NB4 (cell line): ENCODE measurements at regions not wholly inside any gene's neighbourhood (a gene's known extent, or its start where the extent isn't known, plus 50 kb on each side); places are given as distances from the start of the nearest gene placed in this dataset.
A peak's percentile ranks its signal among the peaks of the same experiment; 100 is the strongest.

Source experiments
- DNase-seq: peaks from one replicate; pipeline ENCODE4 v3.0.0; 2010; ENCODE audit warnings: low read depth
- H3K4me3 ChIP-seq: one replicate; pipeline ENCODE4 v1.5.1; 2011; ENCODE audit warnings: mild to moderate bottlenecking, low read depth, low read length, moderate library complexity
- MYC ChIP-seq: IDR thresholded peaks from 2 replicates; pipeline ENCODE4 v1.6.1; 2011; ENCODE audit warnings: low read depth, low read length
- POLR2A ChIP-seq: IDR thresholded peaks from 2 replicates; pipeline ENCODE4 v1.6.1; 2011; ENCODE audit warnings: mild to moderate bottlenecking; ENCODE audit not compliant: insufficient read length; ENCODE audit errors: extremely low read depth
- TF ChIP-seq, protein P1 (sequence below): IDR thresholded peaks from one replicate; pipeline ENCODE4 v1.5.1; 2012; ENCODE audit warnings: low read depth, low read length
- TF ChIP-seq, protein P2 (sequence below): IDR thresholded peaks from 2 replicates; pipeline ENCODE4 v1.6.1; 2011; ENCODE audit warnings: low read depth, low read length

DNA sequence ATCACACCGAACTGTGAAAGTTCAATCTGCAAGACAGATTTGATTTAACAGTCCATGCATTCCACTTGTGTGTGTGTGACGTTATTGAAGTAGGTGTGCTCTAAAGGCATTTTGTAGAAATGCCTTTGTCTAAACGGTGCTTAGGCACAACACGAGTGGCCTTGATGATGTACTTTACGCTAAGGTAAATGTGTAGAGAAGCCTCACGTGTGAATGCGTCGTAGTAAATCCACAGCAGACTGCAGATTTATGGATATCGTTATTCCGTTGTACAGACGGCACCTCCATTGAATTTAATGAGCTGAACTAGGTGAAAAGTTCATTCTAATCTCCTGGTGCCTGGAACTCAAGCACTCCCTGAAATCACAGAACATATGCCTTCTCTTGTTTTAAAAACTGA lies 202.8 kb upstream of the STXBP6 start:
- no peak for DNase-seq
- TF ChIP-seq, protein P1, sequence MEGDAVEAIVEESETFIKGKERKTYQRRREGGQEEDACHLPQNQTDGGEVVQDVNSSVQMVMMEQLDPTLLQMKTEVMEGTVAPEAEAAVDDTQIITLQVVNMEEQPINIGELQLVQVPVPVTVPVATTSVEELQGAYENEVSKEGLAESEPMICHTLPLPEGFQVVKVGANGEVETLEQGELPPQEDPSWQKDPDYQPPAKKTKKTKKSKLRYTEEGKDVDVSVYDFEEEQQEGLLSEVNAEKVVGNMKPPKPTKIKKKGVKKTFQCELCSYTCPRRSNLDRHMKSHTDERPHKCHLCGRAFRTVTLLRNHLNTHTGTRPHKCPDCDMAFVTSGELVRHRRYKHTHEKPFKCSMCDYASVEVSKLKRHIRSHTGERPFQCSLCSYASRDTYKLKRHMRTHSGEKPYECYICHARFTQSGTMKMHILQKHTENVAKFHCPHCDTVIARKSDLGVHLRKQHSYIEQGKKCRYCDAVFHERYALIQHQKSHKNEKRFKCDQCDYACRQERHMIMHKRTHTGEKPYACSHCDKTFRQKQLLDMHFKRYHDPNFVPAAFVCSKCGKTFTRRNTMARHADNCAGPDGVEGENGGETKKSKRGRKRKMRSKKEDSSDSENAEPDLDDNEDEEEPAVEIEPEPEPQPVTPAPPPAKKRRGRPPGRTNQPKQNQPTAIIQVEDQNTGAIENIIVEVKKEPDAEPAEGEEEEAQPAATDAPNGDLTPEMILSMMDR, result no peak
- TF ChIP-seq, protein P2, sequence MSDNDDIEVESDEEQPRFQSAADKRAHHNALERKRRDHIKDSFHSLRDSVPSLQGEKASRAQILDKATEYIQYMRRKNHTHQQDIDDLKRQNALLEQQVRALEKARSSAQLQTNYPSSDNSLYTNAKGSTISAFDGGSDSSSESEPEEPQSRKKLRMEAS, result no peak
- TF ChIP-seq MYC, result no peak
- TF ChIP-seq POLR2A, result no peak
- H3K4me3 ChIP-seq, result no peak overlapping the region

DNA sequence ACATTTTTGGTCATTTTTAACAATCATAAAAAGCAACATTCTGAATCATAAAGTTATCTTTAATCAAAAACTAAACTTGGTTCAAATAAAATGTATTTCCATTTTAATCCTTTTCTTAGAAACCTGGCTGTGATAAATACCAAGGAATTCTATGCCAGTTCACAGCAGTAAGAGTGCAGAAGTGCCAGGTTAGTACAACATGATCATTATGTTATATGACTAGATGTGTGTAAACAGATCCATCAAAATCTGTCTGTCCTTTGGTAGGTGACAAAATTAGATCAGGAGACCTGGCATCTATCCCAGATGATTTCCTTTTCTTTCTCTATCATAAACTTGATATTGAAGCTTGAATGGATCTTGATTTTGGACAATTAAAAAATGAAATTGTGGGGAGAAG lies 200.6 kb upstream of the STXBP6 start:
- DNase-seq, result no peak
- TF ChIP-seq MYC (no peak), POLR2A (no peak)
- TF ChIP-seq, protein P2, result no peak
- TF ChIP-seq, protein P1, result no peak
- no peak overlapping the region for H3K4me3 ChIP-seq

DNA sequence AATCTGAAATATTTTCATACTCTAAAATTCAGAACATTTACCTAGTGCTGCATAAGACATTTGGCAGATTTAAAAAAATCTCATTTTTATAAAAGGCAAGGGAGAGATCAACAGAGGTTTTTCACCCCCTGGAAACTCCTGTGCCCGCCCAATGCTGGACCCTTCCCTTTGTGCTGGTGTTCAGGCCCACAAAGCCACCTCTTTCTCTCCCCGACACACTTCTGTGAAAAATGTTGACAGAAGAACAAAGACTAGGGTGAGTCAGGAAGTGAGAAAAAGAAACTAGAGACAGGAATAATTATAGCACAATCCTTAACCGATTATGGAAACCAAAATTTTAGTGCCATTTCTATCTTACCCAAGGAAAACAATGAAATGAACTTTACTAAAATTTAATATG lies 197.7 kb upstream of the STXBP6 start:
- DNase-seq, result no peak
- no peak overlapping the region for H3K4me3 ChIP-seq
- TF ChIP-seq, protein P2, result no peak
- TF ChIP-seq, protein P1, result no peak
- TF ChIP-seq POLR2A, result no peak
- no peak for TF ChIP-seq MYC

DNA sequence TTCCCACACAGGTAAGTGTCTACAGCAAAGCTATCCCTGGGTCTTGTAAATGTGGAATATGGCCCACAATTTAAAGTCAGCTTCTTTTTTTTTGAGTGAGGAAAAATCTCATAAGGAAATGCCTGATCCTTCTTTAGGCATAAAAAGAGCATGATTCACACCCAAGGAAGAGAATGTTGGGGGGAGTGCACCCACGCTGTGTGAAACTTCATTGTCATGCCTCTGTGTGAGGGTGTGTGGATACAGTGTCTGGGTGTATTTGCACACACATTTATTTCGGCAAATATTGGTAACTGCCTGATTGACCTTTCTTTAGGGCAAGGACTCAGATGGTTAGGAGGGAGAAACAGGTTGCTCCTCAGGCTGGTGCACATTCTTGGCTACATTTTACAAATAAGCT lies 196.8 kb upstream of the STXBP6 start:
- TF ChIP-seq POLR2A (no peak), MYC (no peak)
- TF ChIP-seq, protein P1, result no peak
- TF ChIP-seq, protein P2, result no peak
- no peak overlapping the region for H3K4me3 ChIP-seq
- DNase-seq, result no peak

DNA sequence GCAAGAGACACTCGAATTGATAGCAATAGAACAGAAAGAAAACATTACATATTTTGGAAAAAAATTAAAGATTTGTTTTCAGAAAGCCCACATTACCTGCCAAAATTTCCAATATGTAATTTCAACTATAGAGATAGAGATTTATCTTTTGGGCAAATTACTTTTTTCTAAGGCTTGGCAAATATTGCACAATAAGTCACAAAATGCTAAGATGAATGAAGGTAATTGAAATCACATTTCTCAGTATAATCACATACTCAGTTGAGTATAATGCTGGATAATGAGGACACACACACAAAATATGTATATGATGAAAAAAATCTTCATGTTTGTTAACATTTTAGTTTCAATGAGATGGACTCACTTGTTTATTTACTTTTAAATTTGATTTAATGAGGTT lies 189.2 kb upstream of the STXBP6 start:
- DNase-seq, result no peak
- TF ChIP-seq, protein P1, result no peak
- no peak for TF ChIP-seq POLR2A
- TF ChIP-seq, protein P2, result no peak
- TF ChIP-seq MYC, result no peak
- no peak overlapping the region for H3K4me3 ChIP-seq

DNA sequence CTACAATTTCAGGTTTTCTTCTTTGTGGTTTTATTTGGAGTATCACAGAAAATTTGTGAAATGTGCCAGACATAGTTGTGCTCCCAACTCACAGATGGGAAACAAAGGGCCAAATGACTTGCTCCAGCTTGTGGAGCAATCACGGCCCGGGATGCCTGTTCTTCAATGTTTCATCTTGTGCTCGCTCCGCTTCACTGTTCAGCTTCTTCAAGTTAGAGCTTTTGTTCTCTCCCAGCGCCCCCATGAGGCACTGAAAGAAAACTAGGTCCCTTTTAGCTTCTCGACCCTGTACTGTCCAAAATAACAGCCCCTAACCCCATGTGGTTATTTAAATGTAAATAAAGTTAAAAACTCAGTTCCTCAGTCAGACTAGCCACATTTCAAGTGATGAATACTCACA lies 187.9 kb upstream of the STXBP6 start:
- TF ChIP-seq MYC, result no peak
- TF ChIP-seq, protein P1, result peak; percentile 43
- H3K4me3 ChIP-seq, result no peak overlapping the region
- DNase-seq, result peak; percentile 26
